ENCODE measurements at regions not wholly inside any gene's neighbourhood (a gene's known extent, or its start where the extent isn't known, plus 50 kb on each side); places are given as distances from the start of the nearest gene placed in this dataset.

DNA sequence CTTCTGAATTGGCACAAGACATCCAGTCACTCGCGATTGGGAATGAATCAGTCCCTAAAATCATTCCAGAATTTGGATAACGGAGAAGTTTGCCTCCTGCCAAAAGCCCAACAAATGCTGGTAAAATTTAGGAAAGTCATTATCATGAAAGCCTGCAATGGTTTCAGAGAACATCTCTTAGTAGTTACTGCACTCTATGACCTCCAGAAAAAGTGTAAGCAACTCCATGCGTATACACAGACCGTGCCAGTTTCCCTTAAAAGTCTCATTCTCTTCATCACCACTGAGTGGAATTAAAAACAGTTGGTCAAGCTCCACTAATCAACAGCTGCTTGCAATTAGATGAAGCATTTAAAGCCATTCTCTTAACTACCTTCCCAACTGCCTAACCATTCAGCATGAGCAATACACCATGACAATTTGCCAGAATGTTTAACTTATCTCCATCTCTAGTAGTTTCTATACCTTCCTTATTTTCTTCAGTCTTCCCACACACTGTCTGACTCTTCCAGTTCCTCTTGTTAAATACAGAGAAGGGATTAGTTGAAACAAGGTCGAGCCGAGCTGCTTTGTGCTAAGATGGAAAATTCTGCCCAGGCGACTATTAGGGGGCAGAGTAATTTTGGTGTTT lies 183.6 kb upstream of the PRDM1 start:
- FAIRE-seq = no peak
- no peak for TF ChIP-seq POLR2A (IDR thresholded peaks at IDR 0.05; ENCODE audit: low read depth, low read length)
- TF ChIP-seq SPI1 (IDR thresholded peaks at IDR 0.05; ENCODE audit: low read depth, low read length) = no peak
- no peak for DNase-seq (ENCODE audit: insufficient read length, low spot score)

DNA sequence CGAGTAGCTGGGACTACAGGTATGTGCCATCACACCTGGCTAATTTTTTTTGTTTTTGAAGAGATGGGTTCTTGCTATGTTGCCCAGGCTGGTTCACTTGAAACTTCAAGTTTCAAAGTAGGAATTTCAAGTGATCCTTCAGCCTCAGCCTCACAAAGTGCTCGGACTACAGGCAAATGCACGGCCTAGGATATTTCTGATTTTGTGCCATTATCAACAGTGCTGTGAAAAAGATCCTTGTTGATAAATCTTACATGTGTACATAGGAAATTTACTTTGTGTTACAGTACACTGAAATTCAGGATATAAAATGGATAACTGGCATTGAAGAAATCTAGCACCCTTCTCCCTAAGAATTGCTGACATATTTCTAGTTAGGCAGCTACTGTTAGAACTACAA lies 184.6 kb upstream of the PRDM1 start:
- TF ChIP-seq POLR2A (IDR thresholded peaks at IDR 0.05; ENCODE audit: low read depth, low read length) (no peak), SPI1 (IDR thresholded peaks at IDR 0.05; ENCODE audit: low read depth, low read length) (no peak), TAF1 (IDR thresholded peaks at IDR 0.05; ENCODE audit: low read depth, low read length) (no peak), POU2F2 (IDR thresholded peaks at IDR 0.05; ENCODE audit: low read depth, low read length) (no peak), POLR2AphosphoS5 (IDR thresholded peaks at IDR 0.05; ENCODE audit: low read depth, low read length) (no peak), PAX5 (IDR thresholded peaks at IDR 0.05; ENCODE audit: insufficient read depth, low read length, severe bottlenecking) (no peak)
- no peak for FAIRE-seq
- DNase-seq (ENCODE audit: insufficient read length, low spot score) = no peak

GRCh38 chr6:105900125-105900937 lies 185.8 kb upstream of the PRDM1 start:
- no peak for TF ChIP-seq POLR2AphosphoS5 (IDR thresholded peaks at IDR 0.05; ENCODE audit: low read depth, low read length)
- no peak for TF ChIP-seq TAF1 (IDR thresholded peaks at IDR 0.05; ENCODE audit: low read depth, low read length)
- TF ChIP-seq PAX5 (IDR thresholded peaks at IDR 0.05; ENCODE audit: insufficient read depth, low read length, severe bottlenecking) = no peak
- TF ChIP-seq POLR2A (IDR thresholded peaks at IDR 0.05; ENCODE audit: low read depth, low read length) = no peak
- no peak for TF ChIP-seq SPI1 (IDR thresholded peaks at IDR 0.05; ENCODE audit: low read depth, low read length)
- no peak for TF ChIP-seq POU2F2 (IDR thresholded peaks at IDR 0.05; ENCODE audit: low read depth, low read length)
- no peak for FAIRE-seq
- no peak for DNase-seq (ENCODE audit: insufficient read length, low spot score)

GRCh38 chr6:105898286-105898685 lies 187.8 kb upstream of the PRDM1 start:
- FAIRE-seq (no peak), DNase-seq (ENCODE audit: insufficient read length, low spot score) (no peak)
- no peak for TF ChIP-seq SPI1 (IDR thresholded peaks at IDR 0.05; ENCODE audit: low read depth, low read length)
- TF ChIP-seq POLR2AphosphoS5 (IDR thresholded peaks at IDR 0.05; ENCODE audit: low read depth, low read length) = no peak
- no peak for TF ChIP-seq POU2F2 (IDR thresholded peaks at IDR 0.05; ENCODE audit: low read depth, low read length)
- TF ChIP-seq PAX5 (IDR thresholded peaks at IDR 0.05; ENCODE audit: insufficient read depth, low read length, severe bottlenecking) = no peak
- TF ChIP-seq TAF1 (IDR thresholded peaks at IDR 0.05; ENCODE audit: low read depth, low read length) = no peak
- no peak for TF ChIP-seq POLR2A (IDR thresholded peaks at IDR 0.05; ENCODE audit: low read depth, low read length)

GRCh38 chr6:105897131-105897530 lies 189.0 kb upstream of the PRDM1 start:
- FAIRE-seq = no peak
- no peak for TF ChIP-seq TAF1 (IDR thresholded peaks at IDR 0.05; ENCODE audit: low read depth, low read length)
- TF ChIP-seq SPI1 (IDR thresholded peaks at IDR 0.05; ENCODE audit: low read depth, low read length) = no peak
- DNase-seq (ENCODE audit: insufficient read length, low spot score) = no peak

GRCh38 chr6:105896821-105897095 lies 189.4 kb upstream of the PRDM1 start:
- DNase-seq (ENCODE audit: insufficient read length, low spot score) (no peak), FAIRE-seq (no peak)
- TF ChIP-seq SPI1 (IDR thresholded peaks at IDR 0.05; ENCODE audit: low read depth, low read length) = no peak
- no peak for TF ChIP-seq POLR2A (IDR thresholded peaks at IDR 0.05; ENCODE audit: low read depth, low read length)
- no peak for TF ChIP-seq TAF1 (IDR thresholded peaks at IDR 0.05; ENCODE audit: low read depth, low read length)
- TF ChIP-seq POLR2AphosphoS5 (IDR thresholded peaks at IDR 0.05; ENCODE audit: low read depth, low read length) = no peak
- no peak for TF ChIP-seq PAX5 (IDR thresholded peaks at IDR 0.05; ENCODE audit: insufficient read depth, low read length, severe bottlenecking)
- TF ChIP-seq POU2F2 (IDR thresholded peaks at IDR 0.05; ENCODE audit: low read depth, low read length) = no peak

GRCh38 chr6:105896052-105896820 lies 189.9 kb upstream of the PRDM1 start:
- DNase-seq (ENCODE audit: insufficient read length, low spot score) (no peak), FAIRE-seq (no peak)
- TF ChIP-seq POU2F2 (IDR thresholded peaks at IDR 0.05; ENCODE audit: low read depth, low read length) (no peak), POLR2AphosphoS5 (IDR thresholded peaks at IDR 0.05; ENCODE audit: low read depth, low read length) (no peak), POLR2A (IDR thresholded peaks at IDR 0.05; ENCODE audit: low read depth, low read length) (no peak), TAF1 (IDR thresholded peaks at IDR 0.05; ENCODE audit: low read depth, low read length) (no peak), SPI1 (IDR thresholded peaks at IDR 0.05; ENCODE audit: low read depth, low read length) (no peak), PAX5 (IDR thresholded peaks at IDR 0.05; ENCODE audit: insufficient read depth, low read length, severe bottlenecking) (no peak)

DNA sequence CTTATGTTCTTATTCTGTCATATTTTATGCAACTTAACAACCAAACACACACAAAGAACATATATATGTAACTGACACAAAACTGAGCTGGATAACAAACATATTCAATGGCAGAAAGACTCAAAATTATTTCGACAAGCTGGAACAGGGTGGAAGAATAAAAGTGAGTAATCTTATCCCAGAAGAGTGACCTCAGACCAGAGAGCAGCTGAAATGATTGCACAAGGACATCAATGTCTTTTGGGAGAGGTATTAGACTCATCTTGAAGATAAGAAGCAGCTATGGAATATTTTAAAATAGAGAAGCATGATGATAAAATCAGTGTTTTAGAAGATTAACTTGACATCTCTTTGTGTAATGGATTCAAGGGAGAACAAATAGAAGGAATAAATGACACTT lies 191.6 kb upstream of the PRDM1 start:
- DNase-seq (ENCODE audit: insufficient read length, low spot score) (no peak), FAIRE-seq (no peak)
- TF ChIP-seq POLR2A (IDR thresholded peaks at IDR 0.05; ENCODE audit: low read depth, low read length) (no peak), POLR2AphosphoS5 (IDR thresholded peaks at IDR 0.05; ENCODE audit: low read depth, low read length) (no peak), TAF1 (IDR thresholded peaks at IDR 0.05; ENCODE audit: low read depth, low read length) (no peak)

- no peak for TF ChIP-seq SPI1 (IDR thresholded peaks at IDR 0.05; ENCODE audit: low read depth, low read length)
- no peak for TF ChIP-seq PAX5 (IDR thresholded peaks at IDR 0.05; ENCODE audit: insufficient read depth, low read length, severe bottlenecking)
- TF ChIP-seq POLR2A (IDR thresholded peaks at IDR 0.05; ENCODE audit: low read depth, low read length) = no peak
- TF ChIP-seq TAF1 (IDR thresholded peaks at IDR 0.05; ENCODE audit: low read depth, low read length) = no peak
- TF ChIP-seq POU2F2 (IDR thresholded peaks at IDR 0.05; ENCODE audit: low read depth, low read length) = no peak
- TF ChIP-seq POLR2AphosphoS5 (IDR thresholded peaks at IDR 0.05; ENCODE audit: low read depth, low read length) = no peak
- DNase-seq (ENCODE audit: insufficient read length, low spot score) (no peak), FAIRE-seq (no peak)
These were observed 192.4 kb upstream of the PRDM1 start for GRCh38 chr6:105893741-105894140.

Data from GM12891 (cell line).